ENCODE measurements at regions not wholly inside any gene's neighbourhood (a gene's known extent, or its start where the extent isn't known, plus 50 kb on each side); places are given as distances from the start of the nearest gene placed in this dataset.
"Not testable (repeated sequence)": the region's sequence is repeated elsewhere in the genome, so short reads cannot be mapped to it uniquely, and the experiment has no call there.

GRCh38 chr3:127043731-127044510 lies 61.0 kb downstream of the PLXNA1 start:
- 40 to 45% methylated on average over 7 of the region's 7 CpGs for WGBS, 2 experiments (ENCODE audit: low coverage in 1 of 2, low lambda C conversion rate in 2 of 2, missing lambda C conversion rate in 2 of 2)
- Histone ChIP-seq H3K4me2 (ENCODE audit: unreplicated experiment) (peak overlapping the region; percentile 1), H3K4me1 (ENCODE audit: insufficient read depth) (peaks cover 12% of the 10 kb centered on the region), H3K27ac (no peak overlapping the region), H3F3A (ENCODE audit: insufficient read depth) (no peaks in the 10 kb centered on the region), H3K9me3 (ENCODE audit: low read depth) (no peaks in the 10 kb centered on the region), H3K79me2 (ENCODE audit: insufficient read depth) (no peaks in the 10 kb centered on the region), H3K27me3 (replicated peaks; ENCODE audit: insufficient read depth) (no peaks in the 10 kb centered on the region; the same call in 1 of the 2 replicates), H3K9ac (no peak overlapping the region), H3K4me3 (no peak overlapping the region), H2AFZ (0 out of 2 replicates have a peak overlapping the region, but pooled peaks have one; percentile 26), H4K20me1 (ENCODE audit: insufficient read depth) (no peaks in the 10 kb centered on the region), H3K9me2 (ENCODE audit: insufficient read depth) (no peaks in the 10 kb centered on the region), H3K36me3 (ENCODE audit: low read depth) (no peaks in the 10 kb centered on the region)
- TF ChIP-seq EZH2 (IDR thresholded peaks at IDR 0.05; ENCODE audit: insufficient read depth, poor library complexity, severe bottlenecking): no peak
- TF ChIP-seq EZH2phosphoT487 (IDR thresholded peaks at IDR 0.05; ENCODE audit: insufficient read depth, low read depth): no peak
- in situ Hi-C loops (cut with MboI): no loop called here
- DNase-seq: no peak

GRCh38 chr3:127044996-127045395 lies 62.1 kb downstream of the PLXNA1 start:
- Histone ChIP-seq H3F3A (ENCODE audit: insufficient read depth) (no peaks in the 10 kb centered on the region), H3K4me3 (no peak overlapping the region), H3K9me2 (ENCODE audit: insufficient read depth) (no peaks in the 10 kb centered on the region), H3K9ac (no peak overlapping the region), H4K20me1 (ENCODE audit: insufficient read depth) (no peaks in the 10 kb centered on the region), H2AFZ (no peak overlapping the region), H3K4me2 (ENCODE audit: unreplicated experiment) (no peak overlapping the region), H3K4me1 (ENCODE audit: insufficient read depth) (peaks cover 12% of the 10 kb centered on the region), H3K9me3 (ENCODE audit: low read depth) (no peaks in the 10 kb centered on the region), H3K27me3 (replicated peaks; ENCODE audit: insufficient read depth) (no peaks in the 10 kb centered on the region; the same call in 1 of the 2 replicates), H3K27ac (no peak overlapping the region), H3K36me3 (ENCODE audit: low read depth) (no peaks in the 10 kb centered on the region), H3K79me2 (ENCODE audit: insufficient read depth) (no peaks in the 10 kb centered on the region)
- no peak for DNase-seq
- TF ChIP-seq EZH2 (IDR thresholded peaks at IDR 0.05; ENCODE audit: insufficient read depth, poor library complexity, severe bottlenecking) (no peak), EZH2phosphoT487 (IDR thresholded peaks at IDR 0.05; ENCODE audit: insufficient read depth, low read depth) (no peak)
- in situ Hi-C loops (cut with MboI): no loop called here
- WGBS, 2 experiments (ENCODE audit: low coverage in 1 of 2, low lambda C conversion rate in 2 of 2, missing lambda C conversion rate in 2 of 2): 51 to 53% methylated on average over 4 of the region's 4 CpGs

GRCh38 chr3:127045435-127046045 lies 62.6 kb downstream of the PLXNA1 start:
- Histone ChIP-seq H3K4me3 (no peak overlapping the region), H3K9me2 (ENCODE audit: insufficient read depth) (no peaks in the 10 kb centered on the region), H3K27ac (no peak overlapping the region), H2AFZ (no peak overlapping the region), H3K36me3 (ENCODE audit: low read depth) (no peaks in the 10 kb centered on the region), H3F3A (ENCODE audit: insufficient read depth) (no peaks in the 10 kb centered on the region), H3K79me2 (ENCODE audit: insufficient read depth) (no peaks in the 10 kb centered on the region), H3K9me3 (ENCODE audit: low read depth) (no peaks in the 10 kb centered on the region), H4K20me1 (ENCODE audit: insufficient read depth) (no peaks in the 10 kb centered on the region), H3K4me2 (ENCODE audit: unreplicated experiment) (no peak overlapping the region), H3K9ac (no peak overlapping the region), H3K4me1 (ENCODE audit: insufficient read depth) (peaks cover 12% of the 10 kb centered on the region), H3K27me3 (replicated peaks; ENCODE audit: insufficient read depth) (no peaks in the 10 kb centered on the region; the same call in 1 of the 2 replicates)
- TF ChIP-seq EZH2phosphoT487 (IDR thresholded peaks at IDR 0.05; ENCODE audit: insufficient read depth, low read depth) (no peak), EZH2 (IDR thresholded peaks at IDR 0.05; ENCODE audit: insufficient read depth, poor library complexity, severe bottlenecking) (no peak)
- 73 to 80% methylated on average over 4 to 5 of the region's 5 CpGs for WGBS, 2 experiments (ENCODE audit: low coverage in 1 of 2, low lambda C conversion rate in 2 of 2, missing lambda C conversion rate in 2 of 2)
- in situ Hi-C loops (cut with MboI): no loop called here
- no peak for DNase-seq

- WGBS, 2 experiments (ENCODE audit: low coverage in 1 of 2, low lambda C conversion rate in 2 of 2, missing lambda C conversion rate in 2 of 2): 83 to 87% methylated on average over 13 to 25 of the region's 28 CpGs
- H3K27me3 ChIP-seq (replicated peaks; ENCODE audit: insufficient read depth); H3K27ac ChIP-seq; H3K9ac ChIP-seq; H3F3A ChIP-seq (ENCODE audit: insufficient read depth); in situ Hi-C loops (cut with MboI); H3K9me3 ChIP-seq (ENCODE audit: low read depth); H3K4me3 ChIP-seq; H3K4me2 ChIP-seq (ENCODE audit: unreplicated experiment); H4K20me1 ChIP-seq (ENCODE audit: insufficient read depth); H3K79me2 ChIP-seq (ENCODE audit: insufficient read depth); H3K9me2 ChIP-seq (ENCODE audit: insufficient read depth); H2AFZ ChIP-seq; DNase-seq; H3K36me3 ChIP-seq (ENCODE audit: low read depth): not testable (repeated sequence)
- peaks cover 12% of the 10 kb centered on the region for H3K4me1 ChIP-seq (ENCODE audit: insufficient read depth)
Measured at GRCh38 chr3:127046690-127047089, 63.8 kb downstream of the PLXNA1 start.
